Breast epithelium (tissue), 3 donors: ENCODE measurements at regions not wholly inside any gene's neighbourhood (a gene's known extent, or its start where the extent isn't known, plus 50 kb on each side); places are given as distances from the start of the nearest gene placed in this dataset.

Source experiments
- POLR2AphosphoS5 ChIP-seq, 3 donors: sonication (generic); formaldehyde crosslinking; IDR thresholded peaks; one replicate each; pipeline ENCODE4 v1.6.1; 2017; ENCODE audit warnings: antibody characterized with exemption in 3 of 3
- TF ChIP-seq, protein P1 (sequence below), 3 donors: fragments of 450-650 bp; IDR thresholded peaks; one replicate each; pipeline ENCODE4 v1.5.1; 2016 to 2017; ENCODE audit warnings: antibody characterized with exemption in 3 of 3, mild to moderate bottlenecking in 3 of 3, moderate library complexity in 3 of 3

DNA sequence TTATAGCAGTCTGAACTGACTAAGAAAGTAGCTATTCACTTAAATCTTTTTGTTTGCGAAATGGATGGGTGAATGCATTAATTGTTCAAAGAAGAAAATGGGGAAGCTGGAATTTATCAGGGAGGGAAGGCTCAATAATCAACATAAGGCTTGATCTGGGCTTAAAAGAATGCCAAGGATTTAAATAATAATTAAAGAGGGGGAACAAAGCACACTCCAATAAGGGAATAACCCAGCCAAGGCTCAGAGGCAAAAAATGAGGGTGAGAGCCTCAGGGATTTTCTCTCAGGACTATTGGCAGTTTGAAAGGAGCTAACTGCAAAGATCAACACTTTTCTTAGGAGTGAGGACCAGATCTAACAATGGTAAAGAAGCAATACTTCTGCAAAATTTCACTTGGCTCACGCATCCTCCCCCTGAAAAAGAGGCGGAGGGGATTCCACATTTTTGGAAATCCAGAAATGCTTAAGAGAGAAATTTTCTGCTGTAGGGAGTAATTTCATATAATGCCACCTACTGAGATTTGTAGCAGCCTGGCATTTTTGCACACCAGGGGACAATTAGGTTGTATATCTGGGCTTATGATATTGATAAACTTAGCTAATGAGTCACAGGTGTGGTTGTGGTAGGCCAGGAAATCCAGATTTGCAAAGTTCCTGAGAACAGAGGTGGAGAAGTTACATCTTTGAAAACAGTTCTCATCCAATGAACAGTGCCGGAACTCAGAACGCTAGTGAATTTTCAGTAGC is 405.1 kb downstream of the TUSC7 start:
- TF ChIP-seq, protein P1, sequence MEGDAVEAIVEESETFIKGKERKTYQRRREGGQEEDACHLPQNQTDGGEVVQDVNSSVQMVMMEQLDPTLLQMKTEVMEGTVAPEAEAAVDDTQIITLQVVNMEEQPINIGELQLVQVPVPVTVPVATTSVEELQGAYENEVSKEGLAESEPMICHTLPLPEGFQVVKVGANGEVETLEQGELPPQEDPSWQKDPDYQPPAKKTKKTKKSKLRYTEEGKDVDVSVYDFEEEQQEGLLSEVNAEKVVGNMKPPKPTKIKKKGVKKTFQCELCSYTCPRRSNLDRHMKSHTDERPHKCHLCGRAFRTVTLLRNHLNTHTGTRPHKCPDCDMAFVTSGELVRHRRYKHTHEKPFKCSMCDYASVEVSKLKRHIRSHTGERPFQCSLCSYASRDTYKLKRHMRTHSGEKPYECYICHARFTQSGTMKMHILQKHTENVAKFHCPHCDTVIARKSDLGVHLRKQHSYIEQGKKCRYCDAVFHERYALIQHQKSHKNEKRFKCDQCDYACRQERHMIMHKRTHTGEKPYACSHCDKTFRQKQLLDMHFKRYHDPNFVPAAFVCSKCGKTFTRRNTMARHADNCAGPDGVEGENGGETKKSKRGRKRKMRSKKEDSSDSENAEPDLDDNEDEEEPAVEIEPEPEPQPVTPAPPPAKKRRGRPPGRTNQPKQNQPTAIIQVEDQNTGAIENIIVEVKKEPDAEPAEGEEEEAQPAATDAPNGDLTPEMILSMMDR (IDR thresholded peaks at IDR 0.05), result no peak
- no peak for TF ChIP-seq POLR2AphosphoS5 (IDR thresholded peaks at IDR 0.05)
